A549 (cell line): ENCODE measurements at regions not wholly inside any gene's neighbourhood (a gene's known extent, or its start where the extent isn't known, plus 50 kb on each side); places are given as distances from the start of the nearest gene placed in this dataset.
"Not testable (repeated sequence)": the region's sequence is repeated elsewhere in the genome, so short reads cannot be mapped to it uniquely, and the experiment has no call there.

Source experiments
- ATAC-seq, 2 experiments: fragments of 200-7000 bp in 1 of 2; fragments of >200 bp in 1 of 2; cut with Nextera tagmentation in 1 of 2; cut with Tn5 transposase in 1 of 2; 3 replicates each; pipeline versions ENCODE4 v1.8.0 to v1.9.1; 2018 to 2020; ENCODE audit warnings: mild to moderate bottlenecking in 1 of 2, moderate library complexity in 1 of 2
- CTCF ChIA-PET: fragments of 300-600 bp; sonication (Branson Sonifier 250); formaldehyde crosslinking; extraction: SDS; loops from one replicate; lab custom pipeline; 2021; ENCODE audit warnings: antibody characterized with exemption, inconsistent platforms; lab: Yijun Ruan, JAX
- POLR2A ChIA-PET: fragments of 350-600 bp; formaldehyde crosslinking; extraction: SDS; loops from one replicate; lab custom pipeline; 2021; ENCODE audit warnings: antibody characterized with exemption, inconsistent platforms; lab: Yijun Ruan, JAX
- DNase-seq, 2 experiments: peaks; one replicate each; pipeline versions ENCODE4 v3.0.0 to v3.0.0-alpha.2; 2011 to 2016; ENCODE audit warnings: low read depth in 1 of 2, low spot score in 1 of 2
- FAIRE-seq: peaks from 2 replicates; lab custom pipeline; 2011; peaks lifted over from hg19 to GRCh38; lab: Jason Lieb, UNC
- H3K27ac ChIP-seq, 2 experiments: fragments of >200 bp; sonication (Bioruptor Twin); formaldehyde crosslinking; 3 replicates each; pipeline ENCODE4 v1.5.1; 2016 to 2017
- H3K4me1 ChIP-seq: fragments of >200 bp; sonication (Bioruptor Twin); formaldehyde crosslinking; 3 replicates; pipeline ENCODE4 v1.6.1; 2016
- H3K4me2 ChIP-seq: fragments of >200 bp; sonication (Bioruptor Twin); formaldehyde crosslinking; 3 replicates; pipeline ENCODE4 v1.6.1; 2016
- H3K4me3 ChIP-seq: fragments of >200 bp; sonication (Bioruptor Twin); formaldehyde crosslinking; 3 replicates; pipeline ENCODE4 v1.5.1; 2016
- H3K9me3 ChIP-seq: fragments of >200 bp; sonication (Bioruptor Twin); formaldehyde crosslinking; 3 replicates; pipeline ENCODE4 v1.6.1; 2016
- HEYL ChIP-seq: fragments of 250-450 bp; sonication (Bioruptor Pico); IDR thresholded peaks from 2 replicates; pipeline ENCODE4 v1.8.0; 2021; ENCODE audit warnings: mild to moderate bottlenecking, moderate library complexity
- HOXB13 ChIP-seq: fragments of 250-450 bp; sonication (Bioruptor Pico); IDR thresholded peaks from 2 replicates; pipeline ENCODE4 v1.5.0; 2020; ENCODE audit warnings: low read depth, mild to moderate bottlenecking, moderate library complexity
- WGBS: methylation state at CpG from one replicate; pipeline ENCODE4 v1.1.6; 2017; ENCODE audit errors: missing lambda C conversion rate; 5-methylcytosine and 5-hydroxymethylcytosine counted together
- TF ChIP-seq, protein P1 (sequence below): IDR thresholded peaks from 2 replicates; pipeline ENCODE4 v1.6.1; 2012; ENCODE audit warnings: low read depth, borderline replicate concordance
- TF ChIP-seq, protein P2 (sequence below): fragments of 150-350 bp; IDR thresholded peaks from 2 replicates; pipeline ENCODE4 v1.6.1; 2014; ENCODE audit warnings: low read depth, mild to moderate bottlenecking, low read length
- TF ChIP-seq, protein P3 (sequence below): fragments of 250-450 bp; sonication (Bioruptor Pico); IDR thresholded peaks from 2 replicates; pipeline ENCODE4 v1.5.0; 2020; ENCODE audit warnings: low read depth, mild to moderate bottlenecking, moderate library complexity
- TF ChIP-seq, protein P4 (sequence below): fragments of >200 bp; sonication (Bioruptor Twin); formaldehyde crosslinking; IDR thresholded peaks from 3 replicates; pipeline ENCODE4 v1.6.1; 2016

DNA sequence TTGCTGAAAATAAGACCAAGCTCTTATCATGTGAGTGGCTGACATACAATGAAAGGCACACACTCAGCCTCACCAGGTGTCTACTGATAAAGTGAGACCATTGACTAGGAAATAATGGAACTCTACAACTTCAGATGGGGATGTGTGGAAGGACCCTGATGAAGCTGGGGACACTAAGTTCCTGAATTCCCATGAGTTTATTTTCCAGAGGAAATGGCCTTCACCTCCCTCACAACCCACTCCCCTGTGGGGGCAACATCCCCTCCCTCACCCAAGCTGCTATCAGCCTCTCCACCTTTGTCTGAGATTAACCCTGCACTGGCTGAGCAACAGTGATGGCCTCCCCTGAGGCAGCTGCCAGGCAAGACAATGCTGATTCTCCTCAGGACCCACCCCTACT is 55.2 kb upstream of the SMARCAD1 start (continued):
- TF ChIP-seq, protein P1, sequence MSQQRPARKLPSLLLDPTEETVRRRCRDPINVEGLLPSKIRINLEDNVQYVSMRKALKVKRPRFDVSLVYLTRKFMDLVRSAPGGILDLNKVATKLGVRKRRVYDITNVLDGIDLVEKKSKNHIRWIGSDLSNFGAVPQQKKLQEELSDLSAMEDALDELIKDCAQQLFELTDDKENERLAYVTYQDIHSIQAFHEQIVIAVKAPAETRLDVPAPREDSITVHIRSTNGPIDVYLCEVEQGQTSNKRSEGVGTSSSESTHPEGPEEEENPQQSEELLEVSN: no peak
- TF ChIP-seq HEYL (no peak), HOXB13 (CRISPR knock-in tag) (no peak)
- TF ChIP-seq, protein P2, sequence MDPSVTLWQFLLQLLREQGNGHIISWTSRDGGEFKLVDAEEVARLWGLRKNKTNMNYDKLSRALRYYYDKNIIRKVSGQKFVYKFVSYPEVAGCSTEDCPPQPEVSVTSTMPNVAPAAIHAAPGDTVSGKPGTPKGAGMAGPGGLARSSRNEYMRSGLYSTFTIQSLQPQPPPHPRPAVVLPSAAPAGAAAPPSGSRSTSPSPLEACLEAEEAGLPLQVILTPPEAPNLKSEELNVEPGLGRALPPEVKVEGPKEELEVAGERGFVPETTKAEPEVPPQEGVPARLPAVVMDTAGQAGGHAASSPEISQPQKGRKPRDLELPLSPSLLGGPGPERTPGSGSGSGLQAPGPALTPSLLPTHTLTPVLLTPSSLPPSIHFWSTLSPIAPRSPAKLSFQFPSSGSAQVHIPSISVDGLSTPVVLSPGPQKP: no peak
- TF ChIP-seq, protein P3, sequence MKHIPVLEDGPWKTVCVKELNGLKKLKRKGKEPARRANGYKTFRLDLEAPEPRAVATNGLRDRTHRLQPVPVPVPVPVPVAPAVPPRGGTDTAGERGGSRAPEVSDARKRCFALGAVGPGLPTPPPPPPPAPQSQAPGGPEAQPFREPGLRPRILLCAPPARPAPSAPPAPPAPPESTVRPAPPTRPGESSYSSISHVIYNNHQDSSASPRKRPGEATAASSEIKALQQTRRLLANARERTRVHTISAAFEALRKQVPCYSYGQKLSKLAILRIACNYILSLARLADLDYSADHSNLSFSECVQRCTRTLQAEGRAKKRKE (CRISPR knock-in tag): no peak

DNA sequence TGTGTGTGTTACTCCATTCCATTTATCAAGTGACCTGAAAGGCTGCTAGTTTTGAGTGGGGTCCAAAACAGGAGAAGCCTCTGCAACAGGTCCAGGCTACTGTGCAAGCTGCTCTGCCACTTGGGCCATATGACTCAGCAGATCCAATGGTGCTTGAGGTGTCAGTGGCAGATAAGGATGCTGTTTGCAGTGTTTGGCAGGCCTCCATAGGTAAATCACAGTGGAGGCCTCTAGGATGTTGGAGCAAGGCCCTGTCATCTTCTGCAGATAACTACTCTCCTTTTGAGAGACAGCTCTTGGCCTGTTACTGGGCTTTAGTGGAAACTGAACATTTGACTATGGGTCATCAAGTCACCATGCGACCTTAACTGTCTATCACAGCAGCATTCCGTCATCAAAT is 52.3 kb upstream of the SMARCAD1 start:
- WGBS: 100% methylated on average over 2 of the region's 2 CpGs
- H3K4me2 ChIP-seq, H3K9me3 ChIP-seq, H3K4me3 ChIP-seq, ATAC-seq, FAIRE-seq, CTCF ChIA-PET, POLR2A ChIA-PET, H3K4me1 ChIP-seq, H3K27ac ChIP-seq: not testable (repeated sequence)
- peak in 1 of 2 experiments; percentile 3 for DNase-seq

DNA sequence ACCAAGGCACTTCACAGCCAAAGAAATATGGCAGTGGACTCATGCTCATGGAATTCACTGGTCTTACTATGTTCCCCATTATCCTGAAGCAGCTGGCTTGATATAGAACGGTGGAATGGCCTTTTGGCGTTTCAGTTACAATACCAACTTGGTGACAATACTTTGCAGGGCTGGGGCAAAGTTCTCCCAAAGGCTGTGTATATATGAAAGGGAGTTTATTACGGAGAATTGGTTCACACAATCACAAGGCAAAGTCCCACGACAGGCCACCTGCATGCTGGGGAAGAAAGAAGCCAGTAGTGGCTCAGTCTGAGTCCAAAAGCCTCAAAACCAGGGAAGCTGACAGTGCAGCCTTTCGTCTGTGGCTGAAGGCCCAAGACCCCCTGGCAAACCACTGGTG is 50.8 kb upstream of the SMARCAD1 start:
- no peak for DNase-seq
- TF ChIP-seq, protein P4, sequence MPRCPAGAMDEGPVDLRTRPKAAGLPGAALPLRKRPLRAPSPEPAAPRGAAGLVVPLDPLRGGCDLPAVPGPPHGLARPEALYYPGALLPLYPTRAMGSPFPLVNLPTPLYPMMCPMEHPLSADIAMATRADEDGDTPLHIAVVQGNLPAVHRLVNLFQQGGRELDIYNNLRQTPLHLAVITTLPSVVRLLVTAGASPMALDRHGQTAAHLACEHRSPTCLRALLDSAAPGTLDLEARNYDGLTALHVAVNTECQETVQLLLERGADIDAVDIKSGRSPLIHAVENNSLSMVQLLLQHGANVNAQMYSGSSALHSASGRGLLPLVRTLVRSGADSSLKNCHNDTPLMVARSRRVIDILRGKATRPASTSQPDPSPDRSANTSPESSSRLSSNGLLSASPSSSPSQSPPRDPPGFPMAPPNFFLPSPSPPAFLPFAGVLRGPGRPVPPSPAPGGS: no peak
- no peaks in the 10 kb centered on the region for H3K4me1 ChIP-seq
- no peak for FAIRE-seq
- H3K27ac ChIP-seq: no peak overlapping the region
- ATAC-seq: no peak
- ChIA-PET CTCF (no interaction called here), POLR2A (no interaction called here)
- 50% methylated on average over 5 of the region's 5 CpGs for WGBS
- no peaks in the 10 kb centered on the region for H3K9me3 ChIP-seq
- H3K4me3 ChIP-seq: no peak overlapping the region
- no peak overlapping the region for H3K4me2 ChIP-seq
